ENCODE measurements at regions not wholly inside any gene's neighbourhood (a gene's known extent, or its start where the extent isn't known, plus 50 kb on each side); places are given as distances from the start of the nearest gene placed in this dataset.

DNA sequence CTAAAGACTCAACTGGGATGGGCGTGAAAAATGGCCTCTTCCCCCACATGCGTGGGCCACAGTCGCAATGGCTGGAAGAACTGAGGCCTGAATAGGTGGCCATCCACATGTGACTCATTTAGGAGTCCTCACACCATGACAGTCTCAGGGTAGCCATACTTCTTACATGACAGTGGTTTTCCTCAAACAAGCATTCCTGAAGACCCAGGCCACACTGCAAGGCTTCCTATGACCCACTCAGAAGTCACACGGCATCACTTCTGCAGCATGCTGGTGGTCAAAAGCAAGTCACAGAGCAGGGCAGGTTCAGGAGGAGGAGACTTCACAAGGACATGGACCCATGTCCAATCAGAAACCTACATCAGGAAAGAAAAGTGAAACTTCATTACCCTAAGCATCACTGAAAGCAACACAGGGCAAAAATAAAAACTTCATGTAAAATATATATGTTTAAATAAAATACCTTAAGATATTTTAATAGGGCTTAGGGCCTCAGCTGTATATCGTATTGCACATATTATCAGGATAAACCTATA lies 257.1 kb downstream of the OPA1 start:
- no peak for DNase-seq (ENCODE audit: low spot score)

- DNase-seq (ENCODE audit: low spot score), result no peak
Measured at GRCh38 chr3:193851428-193851847, 258.4 kb downstream of the OPA1 start.

GRCh38 chr3:193851941-193852674 lies 259.1 kb downstream of the OPA1 start:
- DNase-seq (ENCODE audit: low spot score), result no peak

DNA sequence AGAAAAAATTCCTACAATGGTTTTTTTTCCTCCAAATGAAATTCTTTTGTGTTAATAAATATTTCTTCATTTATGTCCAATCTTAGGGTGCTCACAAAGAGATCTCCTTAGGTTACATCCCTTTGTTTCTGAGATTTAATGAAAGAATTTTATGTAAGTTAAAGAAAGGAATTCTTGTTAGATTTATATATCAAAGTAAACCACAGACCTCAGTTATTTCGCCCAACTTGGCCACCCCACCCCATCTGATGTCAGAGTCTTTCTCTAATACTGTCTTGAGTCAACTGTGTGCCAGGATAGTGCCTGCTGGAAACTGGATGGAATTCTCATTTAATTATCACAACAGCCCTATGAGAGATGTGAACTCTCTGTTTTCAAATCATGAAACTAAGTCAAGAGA lies 259.9 kb downstream of the OPA1 start:
- no peak for DNase-seq (ENCODE audit: low spot score)

DNA sequence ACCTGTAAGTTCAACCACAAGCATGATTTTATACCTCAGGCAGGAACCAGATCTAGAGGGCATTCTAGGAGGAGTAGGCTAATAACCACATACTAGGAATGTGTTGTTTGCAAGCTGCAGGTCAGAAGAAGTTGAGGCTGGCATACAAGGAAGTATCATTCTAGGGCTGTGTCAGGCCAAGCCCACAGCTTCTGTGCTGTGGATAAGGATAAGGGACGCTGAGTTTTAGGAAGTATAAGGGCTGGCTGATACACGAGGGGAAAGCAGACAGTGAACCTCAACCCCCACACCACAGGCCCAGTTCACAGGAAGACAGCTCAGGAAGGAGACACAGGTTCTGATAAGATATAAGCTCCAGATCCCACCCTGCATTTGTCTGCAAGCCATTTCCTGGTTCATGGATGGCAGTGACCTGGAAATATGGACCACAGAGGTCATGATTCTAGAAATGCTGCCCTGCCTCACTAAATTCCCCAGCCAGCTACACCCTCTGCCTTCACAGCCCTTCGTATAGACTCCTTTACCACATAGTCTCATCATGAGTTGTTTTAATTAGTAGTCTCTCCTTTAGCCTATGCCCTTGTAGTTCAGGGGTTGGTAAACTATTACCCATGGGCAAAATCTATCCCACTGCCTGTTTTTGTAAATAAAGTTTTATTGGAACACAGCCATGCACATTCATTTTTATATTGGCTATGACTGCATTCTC lies 260.7 kb downstream of the OPA1 start:
- DNase-seq (ENCODE audit: low spot score), result no peak

GRCh38 chr3:193857996-193858395 lies 265.0 kb downstream of the OPA1 start:
- DNase-seq (ENCODE audit: low spot score), result no peak

DNA sequence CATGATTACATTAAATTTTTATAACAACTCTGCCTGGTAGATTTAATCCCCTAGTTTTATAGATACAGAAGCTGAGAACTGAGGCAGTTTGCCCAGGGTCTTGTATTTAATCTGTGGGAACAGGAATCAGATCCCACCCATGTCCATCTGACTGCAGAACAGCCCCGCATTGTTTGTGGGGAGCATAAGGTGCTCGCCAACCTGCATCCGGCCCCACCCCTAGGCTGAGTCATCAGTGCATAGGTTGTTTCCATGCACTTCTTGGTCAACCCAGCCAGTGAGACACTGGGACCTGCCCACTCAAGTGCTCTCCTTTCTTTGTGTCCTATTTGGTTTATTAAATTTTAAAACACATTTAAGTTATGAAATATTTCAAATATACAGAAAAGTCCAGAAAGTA lies 266.2 kb downstream of the OPA1 start:
- no peak for DNase-seq (ENCODE audit: low spot score)

DNA sequence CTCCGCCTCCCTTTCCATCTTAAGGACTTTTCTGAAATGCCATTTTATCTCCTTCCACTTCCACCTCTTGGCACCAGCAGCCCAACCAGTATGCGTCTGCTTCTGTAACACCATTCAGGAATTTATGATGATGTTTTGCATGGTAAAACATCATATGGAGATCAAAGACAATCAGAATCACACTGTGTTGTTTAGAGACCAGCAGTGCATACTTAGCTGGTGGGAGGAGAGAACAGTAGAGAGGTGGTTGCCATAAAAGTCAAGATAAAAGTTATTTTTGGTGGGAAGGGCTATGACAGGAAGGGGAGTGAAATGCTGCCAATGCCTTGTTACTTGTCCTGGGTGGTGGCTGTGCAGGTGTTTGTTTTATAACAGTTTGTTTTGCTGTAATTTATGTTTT lies 268.0 kb downstream of the OPA1 start:
- DNase-seq (ENCODE audit: low spot score), result no peak

- no peak for DNase-seq (ENCODE audit: low spot score)
Measured at GRCh38 chr3:193862843-193863242, 269.8 kb downstream of the OPA1 start.

DNA sequence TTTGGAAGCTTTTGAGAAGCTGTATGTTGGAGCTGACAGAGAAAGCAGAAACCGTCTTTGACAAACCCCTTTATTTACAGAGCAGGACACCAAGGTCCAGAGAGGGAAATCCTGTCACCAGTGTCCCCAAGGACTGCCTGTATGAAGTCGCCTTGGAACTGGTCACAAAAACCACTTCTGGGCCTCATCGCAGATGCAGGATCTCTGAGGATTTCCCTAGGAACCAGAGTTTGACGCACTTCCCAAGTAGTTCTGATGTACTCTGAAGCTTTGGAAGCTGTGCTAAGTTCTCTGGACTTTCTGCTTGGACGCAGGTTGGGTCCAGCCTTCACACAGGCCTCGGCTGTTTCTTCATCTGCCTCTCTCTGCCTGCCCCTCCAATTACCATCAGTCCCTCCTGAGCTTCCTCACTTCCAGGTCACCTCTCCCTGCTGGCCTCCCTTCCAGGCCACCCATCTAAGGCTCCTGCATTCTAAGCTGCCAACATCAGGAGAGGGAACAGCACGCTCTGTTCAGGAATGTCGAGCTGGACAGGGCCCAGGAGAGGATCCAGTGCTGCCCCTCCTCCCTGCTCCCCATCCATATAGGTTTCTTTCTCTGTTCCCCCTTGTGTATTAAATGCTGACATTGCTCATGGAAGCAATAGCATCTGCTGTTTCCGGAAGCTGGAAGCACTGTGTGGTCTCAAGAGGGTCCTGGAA lies 270.8 kb downstream of the OPA1 start:
- no peak for DNase-seq (ENCODE audit: low spot score)

GRCh38 chr3:193865339-193865738 lies 270.6 kb upstream of the HES1 start:
- DNase-seq (ENCODE audit: low spot score), result no peak

GRCh38 chr3:193865896-193866480 lies 270.0 kb upstream of the HES1 start:
- no peak for DNase-seq (ENCODE audit: low spot score)

DNA sequence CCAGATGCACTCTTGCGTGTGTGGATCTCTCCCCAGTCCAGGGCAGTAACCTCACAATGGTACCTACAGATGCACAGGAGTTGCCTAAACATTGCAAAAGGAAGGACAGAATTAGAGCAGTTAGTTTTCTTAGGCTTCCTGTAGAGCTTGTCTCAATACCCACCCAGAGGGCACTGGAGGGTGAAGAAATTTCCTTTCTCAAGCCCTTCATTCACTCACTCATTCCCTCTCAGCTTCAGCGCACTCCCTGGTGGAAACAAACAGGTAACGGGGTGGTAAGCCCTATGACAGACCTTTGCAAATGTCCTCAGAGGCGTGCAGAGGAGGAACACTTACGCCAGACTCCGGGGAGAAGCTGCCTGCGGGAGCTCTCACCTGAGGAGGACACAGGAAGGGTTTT lies 267.4 kb upstream of the HES1 start:
- DNase-seq (ENCODE audit: low spot score), result no peak

DNA sequence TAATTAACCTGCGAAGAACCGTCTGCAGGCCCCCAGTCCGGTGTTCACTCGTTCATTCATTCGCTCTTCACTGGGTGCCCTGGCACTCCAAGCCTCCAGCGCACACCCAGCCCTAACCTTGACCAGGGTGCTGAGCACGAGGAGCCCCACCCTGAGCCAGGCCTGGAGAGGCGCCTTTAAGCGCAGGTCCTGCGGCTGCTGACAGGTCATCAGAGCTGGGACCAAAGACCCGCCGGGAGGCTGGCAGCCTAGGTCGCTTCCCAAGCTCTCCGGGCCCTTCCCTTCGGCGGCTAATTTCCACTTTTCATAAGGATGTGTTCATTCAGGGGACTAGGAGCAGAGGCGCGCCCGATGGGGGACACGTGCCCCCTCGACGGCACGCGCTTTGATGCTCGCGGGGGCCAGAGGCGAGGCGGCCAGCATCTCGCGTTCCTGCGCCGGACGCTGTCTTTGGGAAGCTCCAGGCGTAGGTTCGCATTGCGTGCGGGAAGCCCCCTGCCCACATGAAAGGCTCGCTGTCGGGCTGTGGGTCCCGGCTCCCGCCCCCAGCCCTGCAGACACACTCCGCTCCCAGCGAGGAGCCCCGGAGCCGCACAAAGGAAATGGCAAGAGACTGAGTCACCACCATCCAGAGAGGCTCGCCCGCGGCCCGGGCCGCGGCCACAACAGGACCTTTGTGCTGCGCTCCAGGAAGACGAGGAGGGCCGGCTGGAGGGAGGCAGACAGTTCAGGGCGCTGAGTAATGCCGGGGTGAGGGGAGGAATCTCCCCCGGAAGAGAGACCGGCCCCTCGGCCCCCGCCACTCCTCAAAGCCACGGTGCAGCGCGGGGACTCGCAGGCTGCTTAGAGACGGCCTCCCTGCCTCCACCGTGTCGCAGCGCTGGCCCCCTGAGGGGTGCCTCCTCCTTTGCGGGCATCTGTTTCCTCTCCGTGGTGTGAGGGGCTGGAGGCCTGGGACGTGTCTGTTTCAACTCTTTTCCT lies 266.4 kb upstream of the HES1 start:
- DNase-seq (ENCODE audit: low spot score), result no peak

- no peak for DNase-seq (ENCODE audit: low spot score)
Measured at GRCh38 chr3:193870376-193871219, 265.4 kb upstream of the HES1 start.

- no peak for DNase-seq (ENCODE audit: low spot score)
Measured at GRCh38 chr3:193871220-193871485, 264.8 kb upstream of the HES1 start.

DNA sequence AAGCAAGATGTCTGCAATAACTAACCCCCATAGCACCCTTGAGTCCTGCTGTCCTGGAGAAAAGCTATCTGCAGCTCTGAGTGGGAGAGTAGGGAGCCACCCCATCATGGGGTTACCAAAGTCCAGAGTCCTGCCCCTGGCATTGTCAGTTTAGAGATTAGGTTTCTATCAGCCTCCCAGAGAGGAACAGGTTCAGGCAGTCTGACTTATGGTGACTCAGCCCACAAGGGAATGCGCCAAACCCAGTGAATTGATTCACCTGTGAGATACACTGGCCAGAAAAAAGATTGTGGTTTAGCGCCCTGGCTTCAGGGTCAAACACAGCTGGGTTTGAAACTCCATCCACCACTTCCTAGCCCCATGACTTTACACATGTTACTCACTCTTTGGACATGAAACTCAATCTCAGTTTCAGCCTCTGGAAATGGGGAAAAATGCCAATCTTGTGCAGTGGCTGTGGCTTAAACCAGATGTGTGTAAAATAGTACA lies 263.6 kb upstream of the HES1 start:
- peak; percentile 69 for DNase-seq (ENCODE audit: low spot score)

- DNase-seq (ENCODE audit: low spot score), result no peak
Measured at GRCh38 chr3:193873426-193874201, 262.3 kb upstream of the HES1 start.

DNA sequence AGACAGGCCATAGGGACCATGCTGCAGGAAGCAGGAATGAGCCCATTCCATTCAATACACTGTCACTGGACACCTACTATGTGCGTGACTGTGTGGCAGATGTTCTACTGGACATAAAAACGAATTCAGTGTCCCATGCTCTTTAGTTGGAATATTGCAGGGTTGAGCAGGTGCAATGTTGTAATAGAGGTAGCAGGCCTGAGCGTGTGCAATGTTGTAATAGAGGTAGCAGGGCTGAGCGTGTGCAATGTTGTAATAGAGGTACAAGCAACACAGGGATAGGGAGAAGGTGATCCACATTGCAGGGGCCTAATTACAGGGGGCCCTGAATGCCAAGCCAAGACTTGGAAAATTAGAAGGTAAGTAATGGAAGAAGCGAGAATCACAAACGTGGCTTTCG lies 261.4 kb upstream of the HES1 start:
- DNase-seq (ENCODE audit: low spot score), result no peak

All from HuH-7 (cell line).